Fibroblast of lung (primary cell): ENCODE measurements at regions not wholly inside any gene's neighbourhood (a gene's known extent, or its start where the extent isn't known, plus 50 kb on each side); places are given as distances from the start of the nearest gene placed in this dataset.

Experiments used
- DNase-seq, 2 donors: peaks; one replicate each; pipeline versions ENCODE4 v3.0.0 to v3.0.0-alpha.2; 2010; ENCODE audit warnings: low read depth in 2 of 2
- H2AFZ ChIP-seq: 2 replicates; pipeline ENCODE4 v1.5.1; 2012; ENCODE audit warnings: low read length, control low read depth, inconsistent platforms
- H3K27ac ChIP-seq: 2 replicates; pipeline ENCODE4 v1.5.1; 2011; ENCODE audit warnings: low read length, control low read depth; ENCODE audit not compliant: insufficient read depth
- H3K27me3 ChIP-seq: 2 replicates; pipeline ENCODE4 v1.5.1; 2011; ENCODE audit warnings: mild to moderate bottlenecking, low read length; ENCODE audit not compliant: control insufficient read depth, insufficient read depth
- H3K36me3 ChIP-seq: 2 replicates; pipeline ENCODE4 v1.5.1; 2011; ENCODE audit warnings: low read length; ENCODE audit not compliant: control insufficient read depth, insufficient read depth
- H3K4me1 ChIP-seq: 2 replicates; pipeline ENCODE4 v1.5.1; 2011; ENCODE audit warnings: low read length; ENCODE audit not compliant: control insufficient read depth, insufficient read depth; ENCODE audit errors: extremely low read depth
- H3K4me2 ChIP-seq: 2 replicates; pipeline ENCODE4 v1.5.1; 2011; ENCODE audit warnings: low read length, control low read depth; ENCODE audit not compliant: insufficient read depth; ENCODE audit errors: extremely low read depth
- H3K4me3 ChIP-seq, 4 experiments: fragments of 200-600 bp in 1 of 4; sonication (generic) in 1 of 4; replicated peaks in 1 of 4; 2 replicates each; pipeline ENCODE4 v1.5.1; 2011 to 2016; ENCODE audit warnings: low read length in 4 of 4, low read depth in 3 of 4, mild to moderate bottlenecking in 3 of 4, control low read depth in 2 of 4, inconsistent platforms in 1 of 4, mixed read lengths in 1 of 4; ENCODE audit not compliant: insufficient read depth in 1 of 4; ENCODE audit errors: control extremely low read depth in 1 of 4
- H3K79me2 ChIP-seq: 2 replicates; pipeline ENCODE4 v1.5.1; 2012; ENCODE audit warnings: mild to moderate bottlenecking, low read length, inconsistent platforms; ENCODE audit not compliant: control insufficient read depth, insufficient read depth
- H3K9ac ChIP-seq: 2 replicates; pipeline ENCODE4 v1.5.1; 2011; ENCODE audit warnings: mild to moderate bottlenecking, low read length, control low read depth; ENCODE audit not compliant: insufficient read depth
- H3K9me3 ChIP-seq: 2 replicates; pipeline ENCODE4 v1.5.1; 2012; ENCODE audit warnings: low read depth, low read length; ENCODE audit not compliant: control insufficient read depth, insufficient read depth
- H4K20me1 ChIP-seq: 2 replicates; pipeline ENCODE4 v1.5.1; 2011; ENCODE audit warnings: low read length; ENCODE audit not compliant: control insufficient read depth, insufficient read depth; ENCODE audit errors: extremely low read depth
- CTCF ChIP-seq, 2 donors: IDR thresholded peaks in 1 of 2; conservative IDR thresholded peaks in 1 of 2; 1 replicate in 1 of 2; 2 replicates in 1 of 2; pipeline ENCODE4 v1.5.1; 2011 to 2012; ENCODE audit warnings: low read length in 2 of 2, control low read depth in 1 of 2, inconsistent platforms in 1 of 2, low read depth in 1 of 2, mild to moderate bottlenecking in 1 of 2
- EZH2 ChIP-seq: IDR thresholded peaks from 2 replicates; pipeline ENCODE4 v1.5.1; 2012; ENCODE audit warnings: low read length, control low read depth, mild to moderate bottlenecking; ENCODE audit errors: missing control alignments

GRCh38 chr7:153496257-153496656 lies 555.9 kb upstream of the DPP6 start:
- Histone ChIP-seq H3K36me3 (no peaks in the 10 kb centered on the region), H3K27ac (no peak overlapping the region), H3K4me1 (no peaks in the 10 kb centered on the region), H3K9me3 (no peaks in the 10 kb centered on the region), H3K4me2 (no peak overlapping the region), H3K79me2 (no peaks in the 10 kb centered on the region), H2AFZ (no peak overlapping the region), H3K4me3 (no peak overlapping the region), H3K27me3 (no peaks in the 10 kb centered on the region), H4K20me1 (no peaks in the 10 kb centered on the region), H3K9ac (no peak overlapping the region)
- no peak for TF ChIP-seq CTCF (conservative IDR thresholded peaks at IDR 0.05 in 1 of 2, IDR thresholded peaks at IDR 0.05 in 1 of 2; ENCODE audit: low read depth in 1 of 2, low read length in 2 of 2)
- no peak for TF ChIP-seq EZH2
- DNase-seq: no peak

- Histone ChIP-seq H4K20me1 (no peaks in the 10 kb centered on the region), H3K79me2 (no peaks in the 10 kb centered on the region), H3K36me3 (no peaks in the 10 kb centered on the region), H3K27ac (no peak overlapping the region), H3K9me3 (no peaks in the 10 kb centered on the region), H3K27me3 (no peaks in the 10 kb centered on the region), H3K9ac (no peak overlapping the region), H3K4me2 (no peak overlapping the region), H3K4me1 (no peaks in the 10 kb centered on the region), H2AFZ (no peak overlapping the region), H3K4me3 (no peak overlapping the region)
- TF ChIP-seq EZH2 (no peak), CTCF (conservative IDR thresholded peaks at IDR 0.05 in 1 of 2, IDR thresholded peaks at IDR 0.05 in 1 of 2; ENCODE audit: low read depth in 1 of 2, low read length in 2 of 2) (no peak)
- DNase-seq: no peak
Measured at GRCh38 chr7:153503093-153503492, 549.1 kb upstream of the DPP6 start.

GRCh38 chr7:153504288-153505075 lies 547.7 kb upstream of the DPP6 start:
- Histone ChIP-seq H3K4me1 (no peaks in the 10 kb centered on the region), H3K4me2 (no peak overlapping the region), H4K20me1 (no peaks in the 10 kb centered on the region), H3K9me3 (no peaks in the 10 kb centered on the region), H3K27ac (no peak overlapping the region), H3K36me3 (no peaks in the 10 kb centered on the region), H2AFZ (no peak overlapping the region), H3K79me2 (no peaks in the 10 kb centered on the region), H3K27me3 (no peaks in the 10 kb centered on the region), H3K4me3 (no peak overlapping the region), H3K9ac (no peak overlapping the region)
- no peak for TF ChIP-seq CTCF (conservative IDR thresholded peaks at IDR 0.05 in 1 of 2, IDR thresholded peaks at IDR 0.05 in 1 of 2; ENCODE audit: low read depth in 1 of 2, low read length in 2 of 2)
- TF ChIP-seq EZH2: no peak
- no peak for DNase-seq
